H1 (cell line): ENCODE measurements at regions not wholly inside any gene's neighbourhood (a gene's known extent, or its start where the extent isn't known, plus 50 kb on each side); places are given as distances from the start of the nearest gene placed in this dataset.

Experiments
- CTCF ChIA-PET: fragments of 300-600 bp; sonication (Branson Sonifier 250); formaldehyde crosslinking; loops from one replicate; lab custom pipeline; 2021; ENCODE audit not compliant: partially characterized antibody; lab: Charles Lee
- POLR2A ChIA-PET: fragments of 300-600 bp; sonication (Branson Sonifier 250); formaldehyde crosslinking; loops from one replicate; lab custom pipeline; 2021; ENCODE audit warnings: inconsistent platforms; ENCODE audit not compliant: partially characterized antibody; lab: Charles Lee
- DNase-seq, 2 experiments: peaks; one replicate each; pipeline versions ENCODE4 v3.0.0 to v3.0.0-alpha.2; 2010 to 2022; ENCODE audit warnings: low spot score in 2 of 2, low read depth in 1 of 2, mixed read lengths in 1 of 2
- FAIRE-seq: peaks from 2 replicates; lab custom pipeline; 2011; peaks lifted over from hg19 to GRCh38; lab: Jason Lieb, UNC
- H2AFZ ChIP-seq: 2 replicates; pipeline ENCODE4 v1.8.1; 2012; ENCODE audit warnings: low read length, inconsistent platforms
- H2AK5ac ChIP-seq: 2 replicates; pipeline ENCODE4 v1.6.1; 2013; ENCODE audit warnings: low read depth, low read length
- H2BK120ac ChIP-seq: replicated peaks from 2 replicates; pipeline ENCODE3; 2013; ENCODE audit warnings: low read depth, low read length, inconsistent platforms
- H2BK12ac ChIP-seq: 2 replicates; pipeline ENCODE4 v1.6.1; 2013; ENCODE audit warnings: low read depth, low read length
- H2BK15ac ChIP-seq: 2 replicates; pipeline ENCODE4 v1.6.1; 2013; ENCODE audit warnings: low read length
- H2BK20ac ChIP-seq: 2 replicates; pipeline ENCODE4 v1.6.1; 2013; ENCODE audit warnings: low read length
- H2BK5ac ChIP-seq: 2 replicates; pipeline ENCODE4 v1.6.1; 2013; ENCODE audit warnings: low read depth, low read length
- H3K14ac ChIP-seq: 2 replicates; pipeline ENCODE4 v1.6.1; 2013; ENCODE audit warnings: inconsistent platforms; ENCODE audit not compliant: insufficient read length
- H3K18ac ChIP-seq: 2 replicates; pipeline ENCODE4 v1.6.1; 2013; ENCODE audit warnings: low read length; ENCODE audit errors: extremely low read depth
- H3K23ac ChIP-seq: 2 replicates; pipeline ENCODE4 v1.6.1; 2013; ENCODE audit warnings: inconsistent platforms; ENCODE audit not compliant: insufficient read length
- H3K23me2 ChIP-seq: 2 replicates; pipeline ENCODE4 v1.6.1; 2013; ENCODE audit warnings: low read depth, low read length
- H3K27ac ChIP-seq: 2 replicates; pipeline ENCODE4 v1.6.1; 2011; ENCODE audit warnings: low read depth, low read length, inconsistent platforms
- H3K27me3 ChIP-seq, 4 experiments: replicated peaks in 1 of 4; 1 replicate in 1 of 4; 2 replicates in 3 of 4; pipeline versions ENCODE4 v1.6.1 to v1.8.1; 2011 to 2013; ENCODE audit warnings: low read length in 3 of 4, mild to moderate bottlenecking in 3 of 4, inconsistent platforms in 2 of 4, mixed read lengths in 2 of 4, moderate library complexity in 1 of 4; ENCODE audit not compliant: control insufficient read depth in 3 of 4, insufficient read depth in 3 of 4; ENCODE audit errors: extremely low read depth in 1 of 4
- H3K36me3 ChIP-seq, 4 experiments: 2 replicates each; pipeline versions ENCODE4 v1.6.1 to v1.8.1; 2011 to 2013; ENCODE audit warnings: mild to moderate bottlenecking in 4 of 4, low read length in 3 of 4, moderate library complexity in 2 of 4, control low read depth in 1 of 4, inconsistent platforms in 1 of 4; ENCODE audit not compliant: insufficient read depth in 4 of 4, control insufficient read depth in 2 of 4
- H3K4ac ChIP-seq: replicated peaks from 2 replicates; pipeline ENCODE3; 2013; ENCODE audit warnings: low read length, low read depth, mixed read lengths, inconsistent platforms; ENCODE audit not compliant: insufficient read length
- H3K4me1 ChIP-seq, 4 experiments: replicated peaks in 1 of 4; 1 replicate in 1 of 4; 2 replicates in 3 of 4; pipeline versions ENCODE4 v1.6.1 to v1.8.1; 2011 to 2013; ENCODE audit warnings: low read length in 3 of 4, inconsistent platforms in 2 of 4, mixed read lengths in 1 of 4; ENCODE audit not compliant: insufficient read depth in 4 of 4, control insufficient read depth in 3 of 4
- H3K4me2 ChIP-seq, 2 experiments: 2 replicates each; pipeline versions ENCODE4 v1.6.1 to v1.8.1; 2011 to 2013; ENCODE audit warnings: low read depth in 2 of 2, low read length in 2 of 2, control low read depth in 1 of 2, inconsistent platforms in 1 of 2, mild to moderate bottlenecking in 1 of 2; ENCODE audit not compliant: insufficient read depth in 1 of 2
- H3K4me3 ChIP-seq, 4 experiments: fragments of 200-600, 300-600 bp in 1 of 4; sonication (generic), shearing (Covaris generic), sonication (Bioruptor Twin) in 1 of 4; 2 replicates each; pipeline versions ENCODE4 v1.5.1 to v1.8.1; 2011 to 2016; ENCODE audit warnings: low read length in 4 of 4, low read depth in 3 of 4, control low read depth in 2 of 4, inconsistent platforms in 2 of 4, mild to moderate bottlenecking in 2 of 4, mixed read lengths in 1 of 4, moderate library complexity in 1 of 4; ENCODE audit not compliant: insufficient read depth in 2 of 4; ENCODE audit errors: extremely low read depth in 1 of 4
- H3K56ac ChIP-seq: replicated peaks from 2 replicates; pipeline ENCODE3; 2013; ENCODE audit warnings: low read depth, mild to moderate bottlenecking, mixed read lengths, low read length, inconsistent platforms; ENCODE audit not compliant: insufficient read length
- H3K79me1 ChIP-seq: 2 replicates; pipeline ENCODE4 v1.6.1; 2013; ENCODE audit warnings: low read depth, low read length, control low read depth
- H3K79me2 ChIP-seq, 2 experiments: 2 replicates each; pipeline versions ENCODE4 v1.6.1 to v1.8.1; 2012 to 2013; ENCODE audit warnings: low read length in 2 of 2, mild to moderate bottlenecking in 2 of 2, inconsistent platforms in 1 of 2; ENCODE audit not compliant: insufficient read depth in 2 of 2, control insufficient read depth in 1 of 2
- H3K9ac ChIP-seq, 4 experiments: replicated peaks in 1 of 4; 1 replicate in 1 of 4; 2 replicates in 3 of 4; pipeline versions ENCODE4 v1.6.1 to v1.8.1; 2011 to 2013; ENCODE audit warnings: low read depth in 3 of 4, low read length in 3 of 4, control low read depth in 2 of 4, mild to moderate bottlenecking in 2 of 4, moderate library complexity in 2 of 4, inconsistent platforms in 1 of 4; ENCODE audit errors: extremely low read depth in 1 of 4
- H3K9me3 ChIP-seq, 2 experiments: 2 replicates each; pipeline versions ENCODE4 v1.6.1 to v1.8.1; 2012 to 2013; ENCODE audit warnings: mild to moderate bottlenecking in 2 of 2, moderate library complexity in 2 of 2, control low read depth in 1 of 2, inconsistent platforms in 1 of 2, low read depth in 1 of 2, low read length in 1 of 2, mixed read lengths in 1 of 2; ENCODE audit not compliant: insufficient read depth in 2 of 2
- H4K20me1 ChIP-seq, 2 experiments: replicated peaks in 1 of 2; 2 replicates each; pipeline versions ENCODE3 to v1.8.1; 2011 to 2013; ENCODE audit warnings: inconsistent platforms in 2 of 2, low read length in 2 of 2, mild to moderate bottlenecking in 1 of 2; ENCODE audit not compliant: insufficient read depth in 2 of 2, control insufficient read depth in 1 of 2
- H4K5ac ChIP-seq: 2 replicates; pipeline ENCODE4 v1.6.1; 2013; ENCODE audit warnings: low read length, low read depth, mixed read lengths, inconsistent platforms; ENCODE audit not compliant: insufficient read length
- H4K8ac ChIP-seq: 2 replicates; pipeline ENCODE4 v1.8.0; 2013; ENCODE audit warnings: mild to moderate bottlenecking, moderate library complexity, low read length, inconsistent platforms; ENCODE audit not compliant: insufficient read depth; ENCODE audit errors: extremely low read depth
- H4K91ac ChIP-seq: replicated peaks from 2 replicates; pipeline ENCODE3; 2013; ENCODE audit warnings: low read length, mixed read lengths, inconsistent platforms; ENCODE audit not compliant: insufficient read length
- CHD2 ChIP-seq: IDR thresholded peaks from 2 replicates; pipeline ENCODE4 v1.6.1; 2012; ENCODE audit warnings: low read length, improper control_type of control experiment
- CTCF ChIP-seq, 3 experiments: IDR thresholded peaks; 1 replicate in 2 of 3; 2 replicates in 1 of 3; pipeline versions ENCODE4 v1.5.1 to v1.6.1; 2011; ENCODE audit warnings: low read length in 3 of 3, mild to moderate bottlenecking in 3 of 3, inconsistent platforms in 2 of 3, low read depth in 1 of 3, moderate library complexity in 1 of 3; ENCODE audit not compliant: insufficient read depth in 1 of 3; ENCODE audit errors: control extremely low read depth in 1 of 3
- NRF1 ChIP-seq: IDR thresholded peaks from 2 replicates; pipeline ENCODE4 v1.6.1; 2011; ENCODE audit warnings: mild to moderate bottlenecking, low read depth, low read length, improper control_type of control experiment
- POLR2AphosphoS5 ChIP-seq: IDR thresholded peaks from 2 replicates; pipeline ENCODE4 v1.6.1; 2011; ENCODE audit warnings: low read depth, low read length
- RBBP5 ChIP-seq: IDR thresholded peaks from 2 replicates; pipeline ENCODE4 v1.7.1; 2012; ENCODE audit warnings: low read depth, mild to moderate bottlenecking, inconsistent platforms, low read length, moderate library complexity, borderline replicate concordance
- SP4 ChIP-seq: IDR thresholded peaks from 2 replicates; pipeline ENCODE4 v1.6.1; 2012; ENCODE audit warnings: low read length, inconsistent platforms
- TEAD4 ChIP-seq: IDR thresholded peaks from 2 replicates; pipeline ENCODE4 v1.6.1; 2012; ENCODE audit warnings: low read depth, low read length, inconsistent platforms, mixed read lengths
- WGBS, 2 experiments: shearing (Covaris generic) in 1 of 2; methylation state at CpG; one replicate each; pipeline versions ENCODE4 v1.1.6 to v1.1.7; 2013 to 2015; ENCODE audit warnings: low lambda C conversion rate in 2 of 2, mixed read lengths in 2 of 2, inconsistent platforms in 1 of 2, low coverage in 1 of 2, missing lambda C conversion rate in 1 of 2; ENCODE audit not compliant: insufficient replicate concordance in 2 of 2, insufficient coverage in 1 of 2, insufficient read length in 1 of 2; ENCODE audit errors: extremely low coverage in 1 of 2, missing lambda C conversion rate in 1 of 2; 5-methylcytosine and 5-hydroxymethylcytosine counted together

GRCh38 chr2:129466389-129466788, 513.1 kb upstream of the RAB6C start:
- POLR2A ChIA-PET: no interaction called here
- Histone ChIP-seq H3K56ac (no peak overlapping the region), H3K36me3 (no peaks in the 10 kb centered on the region), H2BK120ac (no peak overlapping the region), H3K23me2 (no peaks in the 10 kb centered on the region), H4K91ac (no peak overlapping the region), H3K4me3 (no peak overlapping the region), H3K9ac (no peak overlapping the region), H3K27me3 (no peaks in the 10 kb centered on the region), H3K9me3 (peaks cover 0 to 10% of the 10 kb centered on the region in 2 experiments; a peak in 1 of 4 replicates), H2BK5ac (no peak overlapping the region), H3K79me1 (no peaks in the 10 kb centered on the region), H2AK5ac (no peak overlapping the region), H2AFZ (no peak overlapping the region), H2BK12ac (no peak overlapping the region), H3K27ac (no peak overlapping the region), H3K4me1 (no peaks in the 10 kb centered on the region), H3K23ac (no peak overlapping the region), H3K4me2 (no peak overlapping the region), H2BK15ac (no peak overlapping the region)
- 95% methylated on average over 13 of the region's 13 CpGs; no CpG with 5 or more reads in 1 of the 2 experiments for WGBS, 2 experiments
- no peak for FAIRE-seq
- DNase-seq: no peak
- CTCF ChIA-PET: interaction anchor here (1.2 kb wide), 1 partner anchor 13 kb away, joined by 3 read pairs; no protein-coding TSS in a partner anchor
- no peak for TF ChIP-seq POLR2AphosphoS5
- no peak for TF ChIP-seq RBBP5
- TF ChIP-seq CHD2: no peak
- no peak for TF ChIP-seq NRF1
- TF ChIP-seq SP4: no peak
- TF ChIP-seq TEAD4: no peak
- no peak for TF ChIP-seq CTCF (IDR thresholded peaks at IDR 0.05; ENCODE audit: control extremely low read depth in 1 of 3, insufficient read depth in 1 of 3, low read depth in 1 of 3, low read length in 3 of 3)
- TF ChIP-seq, all 59 proteins: peak for 0
- H4K8ac ChIP-seq: no peak overlapping the region
- no peak overlapping the region for H3K14ac ChIP-seq
- no peak overlapping the region for H2BK20ac ChIP-seq
- no peak overlapping the region for H3K4ac ChIP-seq
- no peak overlapping the region for H4K5ac ChIP-seq
- H3K18ac ChIP-seq: no peak overlapping the region
- H3K79me2 ChIP-seq: no peaks in the 10 kb centered on the region
- no peaks in the 10 kb centered on the region for H4K20me1 ChIP-seq
